Upper lobe of right lung (tissue), 1 donor: ENCODE measurements at regions not wholly inside any gene's neighbourhood (a gene's known extent, or its start where the extent isn't known, plus 50 kb on each side); places are given as distances from the start of the nearest gene placed in this dataset.
"Not testable (repeated sequence)": the region's sequence is repeated elsewhere in the genome, so short reads cannot be mapped to it uniquely, and the experiment has no call there.

Source experiments
- ATAC-seq: fragments of 200-7000 bp; cut with Tn5 transposase; one replicate; pipeline ENCODE4 v1.9.1; 2020; ENCODE audit warnings: mild to moderate bottlenecking, moderate library complexity
- DNase-seq: peaks from one replicate; pipeline ENCODE4 v3.0.0-alpha.2; 2020
- H3K27ac ChIP-seq: fragments of 200-600 bp; one replicate; pipeline ENCODE4 v1.8.0; 2022
- H3K27me3 ChIP-seq: fragments of 200-600 bp; one replicate; pipeline ENCODE4 v1.8.0; 2022; ENCODE audit warnings: mild to moderate bottlenecking
- H3K36me3 ChIP-seq: fragments of 200-600 bp; one replicate; pipeline ENCODE4 v1.8.0; 2022
- H3K4me1 ChIP-seq: fragments of 200-600 bp; one replicate; pipeline ENCODE4 v1.8.0; 2022
- H3K4me3 ChIP-seq: fragments of 200-600 bp; one replicate; pipeline ENCODE4 v1.8.0; 2022; ENCODE audit warnings: mild to moderate bottlenecking
- H3K9me3 ChIP-seq: fragments of 200-600 bp; one replicate; pipeline ENCODE4 v1.8.0; 2022
- intact Hi-C: fragments of 100-400 bp; cut with DNase I; formaldehyde crosslinking; loops from one replicate; pipeline ENCODE4 v1.11.0; 2022
- TF ChIP-seq, protein P1 (sequence below): fragments of 200-600 bp; IDR thresholded peaks from one replicate; pipeline ENCODE4 v1.8.0; 2022; ENCODE audit warnings: antibody characterized with exemption
- donor health status: DM: no; HTN: yes; CAD: no; lungs with severe emphysema.

DNA sequence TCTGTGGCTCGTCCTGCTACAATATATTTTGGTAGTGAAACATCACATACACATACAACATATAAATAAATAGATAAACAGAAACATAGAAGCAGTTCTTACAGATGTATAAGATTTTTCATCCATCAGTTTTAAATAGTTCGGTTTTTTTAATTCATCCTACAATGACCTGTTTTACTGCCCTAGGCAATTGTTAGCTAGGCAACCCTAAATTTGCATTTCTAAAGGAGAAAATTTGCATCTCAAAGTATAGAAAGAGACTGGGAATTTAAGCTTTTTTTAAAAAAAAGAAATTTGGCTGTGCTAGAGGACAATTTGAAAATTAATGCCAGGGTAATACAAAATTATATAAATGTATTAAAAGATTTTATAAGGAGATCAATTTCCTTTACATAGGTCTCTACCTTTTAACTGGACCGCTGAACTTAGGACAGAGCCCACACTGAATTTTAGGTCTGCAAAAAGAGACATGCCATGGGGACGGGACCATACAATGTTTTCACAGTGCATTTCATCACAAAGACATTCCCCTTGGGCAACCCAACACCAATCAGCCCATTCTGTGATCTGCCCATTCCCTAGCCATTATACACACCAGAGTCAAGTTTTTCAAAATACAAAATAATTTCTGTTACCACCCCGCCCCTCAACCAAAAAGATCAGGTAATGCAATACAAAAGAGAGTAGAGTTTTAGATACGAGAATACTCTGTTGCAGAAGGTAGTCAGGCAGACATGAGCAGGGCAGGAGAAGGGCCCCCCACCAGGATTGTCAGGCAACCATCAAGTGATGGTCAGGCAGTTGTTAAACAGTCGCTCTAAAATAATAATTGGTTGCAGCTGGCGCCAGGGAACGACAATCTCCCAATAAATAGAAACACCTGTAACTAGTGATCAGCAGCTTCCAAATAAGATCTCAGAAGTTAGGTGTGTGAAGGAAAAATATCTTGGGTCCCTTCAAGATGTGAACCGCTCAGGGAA, 299.7 kb upstream of the SGCG start:
- TF ChIP-seq, protein P1, sequence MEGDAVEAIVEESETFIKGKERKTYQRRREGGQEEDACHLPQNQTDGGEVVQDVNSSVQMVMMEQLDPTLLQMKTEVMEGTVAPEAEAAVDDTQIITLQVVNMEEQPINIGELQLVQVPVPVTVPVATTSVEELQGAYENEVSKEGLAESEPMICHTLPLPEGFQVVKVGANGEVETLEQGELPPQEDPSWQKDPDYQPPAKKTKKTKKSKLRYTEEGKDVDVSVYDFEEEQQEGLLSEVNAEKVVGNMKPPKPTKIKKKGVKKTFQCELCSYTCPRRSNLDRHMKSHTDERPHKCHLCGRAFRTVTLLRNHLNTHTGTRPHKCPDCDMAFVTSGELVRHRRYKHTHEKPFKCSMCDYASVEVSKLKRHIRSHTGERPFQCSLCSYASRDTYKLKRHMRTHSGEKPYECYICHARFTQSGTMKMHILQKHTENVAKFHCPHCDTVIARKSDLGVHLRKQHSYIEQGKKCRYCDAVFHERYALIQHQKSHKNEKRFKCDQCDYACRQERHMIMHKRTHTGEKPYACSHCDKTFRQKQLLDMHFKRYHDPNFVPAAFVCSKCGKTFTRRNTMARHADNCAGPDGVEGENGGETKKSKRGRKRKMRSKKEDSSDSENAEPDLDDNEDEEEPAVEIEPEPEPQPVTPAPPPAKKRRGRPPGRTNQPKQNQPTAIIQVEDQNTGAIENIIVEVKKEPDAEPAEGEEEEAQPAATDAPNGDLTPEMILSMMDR: no peak
- DNase-seq (no peak), ATAC-seq (no peak)
- H3K4me1 ChIP-seq: no peaks in the 10 kb centered on the region
- no peaks in the 10 kb centered on the region for H3K27me3 ChIP-seq
- no peak overlapping the region for H3K4me3 ChIP-seq
- H3K36me3 ChIP-seq: no peaks in the 10 kb centered on the region
- H3K9me3 ChIP-seq: no peaks in the 10 kb centered on the region
- H3K27ac ChIP-seq: no peak overlapping the region
- intact Hi-C loops: no loop called here

DNA sequence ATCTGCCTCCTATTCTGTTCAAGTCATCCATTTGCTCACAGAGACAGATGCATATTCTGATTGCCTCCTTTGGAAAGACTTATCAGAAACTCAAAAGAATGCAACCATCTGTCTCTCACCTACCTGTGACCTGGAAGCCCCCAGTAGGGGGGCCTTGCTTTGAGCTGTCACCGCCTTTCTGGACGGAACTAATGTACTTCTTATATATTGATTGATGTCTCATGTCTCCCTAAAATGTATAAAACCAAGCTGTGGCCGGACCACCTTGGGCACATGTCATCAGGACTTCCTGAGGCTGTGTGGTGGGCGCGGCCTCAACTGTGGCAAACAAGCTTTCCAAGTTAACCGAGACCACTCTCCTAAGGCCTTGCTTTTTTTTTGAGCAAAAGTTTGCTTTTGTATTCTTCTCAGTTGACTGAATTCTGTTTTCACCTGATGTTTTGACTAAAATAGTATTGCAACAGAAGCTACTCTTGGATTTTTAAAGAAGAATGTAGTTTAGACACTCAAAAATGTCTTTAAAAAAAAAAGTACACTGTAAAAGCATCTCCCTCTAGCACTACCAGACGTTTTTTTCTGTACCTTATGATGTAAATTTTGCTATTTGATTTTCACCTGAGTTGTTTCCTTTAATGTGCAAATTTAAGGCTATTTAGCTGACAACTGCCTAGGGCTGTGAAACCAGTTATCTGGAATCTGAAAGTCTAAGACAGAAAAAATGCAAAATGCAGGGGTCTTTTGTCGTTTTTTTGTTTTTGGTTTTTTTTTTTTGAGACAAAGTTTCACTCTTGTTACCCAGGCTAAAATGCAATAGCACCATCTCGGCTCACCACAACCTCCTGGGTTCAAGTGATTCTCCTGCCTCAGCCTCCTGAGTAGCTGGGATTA, 298.8 kb upstream of the SGCG start:
- H3K4me3 ChIP-seq, H3K4me1 ChIP-seq, DNase-seq, H3K27me3 ChIP-seq, ATAC-seq, H3K9me3 ChIP-seq, H3K27ac ChIP-seq, H3K36me3 ChIP-seq, intact Hi-C loops: not testable (repeated sequence)

DNA sequence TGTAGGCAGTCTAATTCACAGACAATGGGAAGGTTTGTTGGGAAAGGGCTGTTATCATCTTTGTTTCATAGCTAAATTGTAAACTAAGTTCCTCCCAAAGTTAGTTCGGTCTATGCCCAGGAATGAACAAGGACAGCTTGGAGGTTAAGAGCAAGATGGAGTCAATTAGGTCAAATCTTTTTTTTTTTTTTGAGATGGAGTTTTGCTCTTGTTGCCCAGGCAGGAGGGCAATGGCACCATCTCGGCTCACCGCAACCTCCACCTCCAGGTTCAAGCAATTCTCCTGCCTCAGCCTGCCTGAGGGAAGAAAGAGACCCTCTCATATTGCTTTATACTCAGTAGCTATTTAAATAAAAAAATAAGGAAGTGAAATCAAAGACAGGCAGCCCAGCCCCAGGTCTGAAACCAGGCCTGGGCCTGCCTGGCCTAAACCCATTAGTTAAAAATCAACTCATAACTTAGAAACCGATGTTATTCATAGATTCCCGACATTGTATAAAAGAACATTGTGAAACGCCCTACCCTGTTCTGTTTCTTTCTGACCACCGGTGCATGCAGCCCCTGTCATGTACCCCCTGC, 297.4 kb upstream of the SGCG start:
- no peak for DNase-seq
- no peak overlapping the region for H3K4me3 ChIP-seq
- TF ChIP-seq, protein P1: no peak
- no peak overlapping the region for H3K27ac ChIP-seq
- no peaks in the 10 kb centered on the region for H3K27me3 ChIP-seq
- intact Hi-C loops: no loop called here
- no peak for ATAC-seq
- H3K9me3 ChIP-seq: no peaks in the 10 kb centered on the region
- no peaks in the 10 kb centered on the region for H3K36me3 ChIP-seq
- no peaks in the 10 kb centered on the region for H3K4me1 ChIP-seq

DNA sequence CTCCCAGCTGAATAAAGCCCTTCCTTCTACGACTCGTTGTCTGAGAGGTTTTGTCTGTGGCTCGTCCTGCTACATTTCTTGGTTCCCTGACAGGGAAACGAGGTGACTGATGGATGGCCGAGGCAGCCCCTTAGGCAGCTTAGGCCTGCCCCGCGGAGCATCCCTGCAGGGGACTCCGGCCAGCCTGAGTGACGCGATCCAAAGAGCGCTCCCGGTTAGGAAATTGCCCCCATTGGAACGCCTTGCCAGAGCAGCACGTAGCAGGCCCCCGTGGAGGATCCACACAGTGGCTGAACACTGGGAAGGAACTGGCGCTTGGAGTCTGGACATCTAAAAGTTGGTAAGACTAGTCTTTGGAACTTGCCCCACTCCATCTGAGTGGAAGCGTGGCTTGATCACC, 296.8 kb upstream of the SGCG start:
- Histone ChIP-seq H3K36me3 (no peaks in the 10 kb centered on the region), H3K27ac (no peak overlapping the region), H3K27me3 (no peaks in the 10 kb centered on the region), H3K4me3 (no peak overlapping the region), H3K9me3 (no peaks in the 10 kb centered on the region), H3K4me1 (no peaks in the 10 kb centered on the region)
- ATAC-seq: no peak
- DNase-seq: no peak
- TF ChIP-seq, protein P1: no peak
- intact Hi-C loops: no loop called here

DNA sequence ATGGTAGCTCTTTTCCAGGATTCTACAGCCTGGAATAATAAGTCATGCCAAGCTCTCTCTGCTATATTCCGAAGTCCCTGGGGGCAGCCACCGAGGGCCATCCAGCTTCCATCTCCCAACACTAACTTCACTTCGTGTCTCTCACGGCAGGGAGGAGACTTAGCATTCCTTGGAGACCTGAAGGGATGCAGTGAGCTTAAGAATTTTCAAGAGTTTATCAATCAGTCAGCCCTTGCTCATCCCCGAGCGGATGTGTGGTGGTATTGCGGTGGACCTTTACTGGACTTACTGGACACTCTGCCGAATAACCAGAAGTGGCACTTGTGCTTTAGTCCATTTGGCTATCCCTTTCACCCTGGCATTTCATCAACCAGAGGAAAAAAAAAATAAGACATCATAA, 294.7 kb upstream of the SGCG start:
- H3K9me3 ChIP-seq, H3K27me3 ChIP-seq, DNase-seq, intact Hi-C loops, H3K4me1 ChIP-seq, ATAC-seq, H3K4me3 ChIP-seq, H3K36me3 ChIP-seq, H3K27ac ChIP-seq: not testable (repeated sequence)

DNA sequence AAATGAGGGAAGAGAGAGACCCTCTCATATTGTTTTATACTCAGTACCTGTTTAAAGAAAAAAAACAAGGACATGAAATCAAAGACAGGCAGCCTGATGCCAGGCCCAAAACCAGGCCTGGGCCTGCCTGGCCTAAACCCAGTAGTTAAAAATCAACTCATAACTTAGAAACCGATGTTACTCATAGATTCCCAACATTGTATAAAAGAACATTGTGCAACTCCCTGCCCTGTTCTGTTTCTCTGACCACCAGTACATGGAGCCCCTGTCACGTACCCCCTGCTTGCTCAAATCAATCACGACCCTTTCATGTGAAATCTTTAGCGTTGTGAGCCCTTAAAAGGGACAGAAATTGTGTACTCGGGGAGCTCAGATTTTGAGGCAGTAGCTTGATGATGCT, 291.4 kb upstream of the SGCG start:
- H3K36me3 ChIP-seq, H3K27me3 ChIP-seq, H3K4me3 ChIP-seq, H3K27ac ChIP-seq, DNase-seq, H3K4me1 ChIP-seq, intact Hi-C loops, H3K9me3 ChIP-seq, ATAC-seq: not testable (repeated sequence)

DNA sequence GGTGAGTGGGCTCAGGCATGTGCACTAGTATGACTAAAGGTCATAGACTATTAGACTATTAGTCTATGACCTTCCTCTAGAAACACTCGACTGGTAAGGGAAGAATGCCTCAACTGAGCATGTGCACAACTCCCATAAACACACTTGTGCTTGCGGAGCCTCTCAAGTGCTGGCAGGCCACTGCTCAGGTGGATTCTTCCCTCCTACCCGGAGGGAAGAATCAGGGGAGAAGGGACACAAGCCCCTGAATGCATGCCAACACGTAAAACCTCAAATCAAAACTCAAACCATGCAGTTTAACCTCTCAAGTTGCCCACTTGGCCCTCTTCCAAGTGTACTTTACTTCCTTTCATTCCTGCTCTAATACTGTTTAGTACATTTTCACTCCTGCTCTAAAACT, 287.6 kb upstream of the SGCG start:
- H3K27me3 ChIP-seq: no peaks in the 10 kb centered on the region
- intact Hi-C loops: no loop called here
- no peak overlapping the region for H3K4me3 ChIP-seq

More for the DNA sequence above, 287.6 kb upstream of the SGCG start:
- peak; percentile 78 for ATAC-seq
- DNase-seq: no peak
- H3K9me3 ChIP-seq: no peaks in the 10 kb centered on the region
- H3K4me1 ChIP-seq: no peaks in the 10 kb centered on the region
- TF ChIP-seq, protein P1: no peak
- no peaks in the 10 kb centered on the region for H3K36me3 ChIP-seq
- H3K27ac ChIP-seq: no peak overlapping the region
